ENCODE measurements at regions not wholly inside any gene's neighbourhood (a gene's known extent, or its start where the extent isn't known, plus 50 kb on each side); places are given as distances from the start of the nearest gene placed in this dataset.

DNA sequence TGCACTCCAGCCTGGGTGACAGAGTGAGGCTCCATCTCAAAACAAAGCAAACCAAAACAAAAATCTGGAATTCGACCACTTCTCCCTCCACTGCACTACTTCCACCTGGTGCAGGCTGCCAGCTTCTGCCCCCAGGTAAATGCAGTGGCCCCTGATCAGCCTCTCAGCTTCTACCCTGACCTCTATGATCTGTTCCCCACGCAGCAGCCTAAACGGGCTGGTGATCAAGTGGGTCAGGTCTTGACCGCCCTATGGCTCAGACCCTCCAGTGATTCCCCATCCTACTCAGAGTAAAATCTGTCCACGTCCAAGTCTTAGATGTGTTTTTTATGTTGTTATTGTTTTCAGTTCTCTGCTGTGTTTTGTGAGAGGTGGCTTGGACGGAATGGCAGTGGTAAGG, 163.9 kb downstream of the KCTD15 start:
- H3K9me3 Mint-ChIP-seq: no peaks in the 10 kb centered on the region
- Histone ChIP-seq H3K27me3 (no peaks in the 10 kb centered on the region), H2AFZ (replicated peaks) (no peak overlapping the region), H4K20me1 (ENCODE audit: low read depth) (no peaks in the 10 kb centered on the region), H3K9ac (no peak overlapping the region), H3K4me1 (no peaks in the 10 kb centered on the region), H3K79me2 (ENCODE audit: low read depth) (no peaks in the 10 kb centered on the region), H3K36me3 (no peaks in the 10 kb centered on the region), H3K4me3 (no peak overlapping the region), H3K27ac (no peak overlapping the region), H3F3A (ENCODE audit: low read depth) (no peaks in the 10 kb centered on the region), H3K4me2 (no peak overlapping the region), H3K9me3 (ENCODE audit: low read depth) (no peaks in the 10 kb centered on the region)
- no peaks in the 10 kb centered on the region for H3K36me3 Mint-ChIP-seq
- TF ChIP-seq, protein P1, sequence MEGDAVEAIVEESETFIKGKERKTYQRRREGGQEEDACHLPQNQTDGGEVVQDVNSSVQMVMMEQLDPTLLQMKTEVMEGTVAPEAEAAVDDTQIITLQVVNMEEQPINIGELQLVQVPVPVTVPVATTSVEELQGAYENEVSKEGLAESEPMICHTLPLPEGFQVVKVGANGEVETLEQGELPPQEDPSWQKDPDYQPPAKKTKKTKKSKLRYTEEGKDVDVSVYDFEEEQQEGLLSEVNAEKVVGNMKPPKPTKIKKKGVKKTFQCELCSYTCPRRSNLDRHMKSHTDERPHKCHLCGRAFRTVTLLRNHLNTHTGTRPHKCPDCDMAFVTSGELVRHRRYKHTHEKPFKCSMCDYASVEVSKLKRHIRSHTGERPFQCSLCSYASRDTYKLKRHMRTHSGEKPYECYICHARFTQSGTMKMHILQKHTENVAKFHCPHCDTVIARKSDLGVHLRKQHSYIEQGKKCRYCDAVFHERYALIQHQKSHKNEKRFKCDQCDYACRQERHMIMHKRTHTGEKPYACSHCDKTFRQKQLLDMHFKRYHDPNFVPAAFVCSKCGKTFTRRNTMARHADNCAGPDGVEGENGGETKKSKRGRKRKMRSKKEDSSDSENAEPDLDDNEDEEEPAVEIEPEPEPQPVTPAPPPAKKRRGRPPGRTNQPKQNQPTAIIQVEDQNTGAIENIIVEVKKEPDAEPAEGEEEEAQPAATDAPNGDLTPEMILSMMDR (IDR thresholded peaks at IDR 0.05): no peak
- TF ChIP-seq EZH2 (IDR thresholded peaks at IDR 0.05): no peak
- no peak for TF ChIP-seq EZH2phosphoT487 (IDR thresholded peaks at IDR 0.05)
- H3K4me3 Mint-ChIP-seq: no peak overlapping the region
- H3K27me3 Mint-ChIP-seq (ENCODE audit: insufficient read depth, low read depth): peaks cover 5% of the 10 kb centered on the region
- DNase-seq (ENCODE audit: low spot score): no peak
- no peak overlapping the region for H3K27ac Mint-ChIP-seq
- no peaks in the 10 kb centered on the region for H3K4me1 Mint-ChIP-seq

DNA sequence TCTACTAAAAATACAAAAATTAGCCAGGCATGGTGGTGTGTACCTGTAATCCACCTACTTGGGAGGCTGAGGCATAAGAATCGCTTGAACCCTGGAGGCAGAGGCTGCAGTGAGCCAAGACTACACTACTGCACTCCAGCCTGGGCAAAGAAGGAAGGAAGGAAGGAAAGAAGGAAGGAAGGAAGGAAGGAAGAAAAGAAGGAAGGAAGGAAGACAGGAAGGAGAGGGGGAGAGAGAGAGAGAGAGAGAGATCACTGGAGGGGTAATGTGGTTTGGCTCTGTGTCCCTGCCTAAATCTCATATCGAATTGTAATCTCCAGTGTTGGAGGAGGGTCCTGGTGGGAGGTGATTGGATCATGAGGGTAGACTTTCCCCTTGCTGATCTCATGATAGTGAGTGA, 165.5 kb downstream of the KCTD15 start:
- TF ChIP-seq EZH2 (IDR thresholded peaks at IDR 0.05): no peak
- no peak for TF ChIP-seq EZH2phosphoT487 (IDR thresholded peaks at IDR 0.05)
- TF ChIP-seq, protein P1 (IDR thresholded peaks at IDR 0.05): no peak
- Histone ChIP-seq H3K4me2 (no peak overlapping the region), H3F3A (ENCODE audit: low read depth) (no peaks in the 10 kb centered on the region), H3K27ac (no peak overlapping the region), H3K4me1 (no peaks in the 10 kb centered on the region), H3K4me3 (no peak overlapping the region), H3K36me3 (no peaks in the 10 kb centered on the region), H2AFZ (replicated peaks) (no peak overlapping the region), H3K9me3 (ENCODE audit: low read depth) (no peaks in the 10 kb centered on the region), H4K20me1 (ENCODE audit: low read depth) (no peaks in the 10 kb centered on the region), H3K9ac (no peak overlapping the region), H3K79me2 (ENCODE audit: low read depth) (no peaks in the 10 kb centered on the region), H3K27me3 (no peaks in the 10 kb centered on the region)
- no peak overlapping the region for H3K4me3 Mint-ChIP-seq
- no peaks in the 10 kb centered on the region for H3K4me1 Mint-ChIP-seq
- H3K27ac Mint-ChIP-seq: no peak overlapping the region
- peaks cover 5% of the 10 kb centered on the region for H3K27me3 Mint-ChIP-seq (ENCODE audit: insufficient read depth, low read depth)
- DNase-seq (ENCODE audit: low spot score): no peak
- H3K36me3 Mint-ChIP-seq: no peaks in the 10 kb centered on the region
- no peaks in the 10 kb centered on the region for H3K9me3 Mint-ChIP-seq

DNA sequence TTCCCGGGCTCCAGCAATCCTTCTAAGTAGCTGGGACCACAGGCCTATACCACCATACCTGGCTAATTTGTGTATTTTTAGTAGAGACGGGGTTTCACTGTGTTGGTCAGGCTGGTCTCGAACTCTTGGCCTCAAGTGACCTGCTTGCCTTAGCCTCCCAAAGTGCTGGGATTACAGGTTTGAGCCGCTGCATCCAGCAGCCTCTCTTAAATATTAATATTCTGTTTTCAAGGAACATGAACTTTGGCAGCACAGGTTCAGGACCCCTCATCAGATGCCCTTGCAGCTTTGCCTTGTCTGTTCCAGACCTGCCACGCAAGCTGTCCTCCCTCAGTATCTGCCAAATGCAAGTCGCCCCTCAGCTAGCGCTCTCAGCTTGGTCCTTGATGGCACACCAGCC, 166.8 kb downstream of the KCTD15 start:
- no peaks in the 10 kb centered on the region for H3K9me3 ChIP-seq (ENCODE audit: low read depth)
- Mint-ChIP-seq H3K9me3 (no peaks in the 10 kb centered on the region), H3K27me3 (ENCODE audit: insufficient read depth, low read depth) (peaks cover 5% of the 10 kb centered on the region), H3K4me1 (no peaks in the 10 kb centered on the region), H3K36me3 (no peaks in the 10 kb centered on the region), H3K4me3 (no peak overlapping the region), H3K27ac (no peak overlapping the region)
- no peak overlapping the region for H3K9ac ChIP-seq
- H3F3A ChIP-seq (ENCODE audit: low read depth): no peaks in the 10 kb centered on the region
- no peaks in the 10 kb centered on the region for H3K27me3 ChIP-seq
- H3K36me3 ChIP-seq: no peaks in the 10 kb centered on the region
- no peak for DNase-seq (ENCODE audit: low spot score)
- no peak overlapping the region for H3K4me2 ChIP-seq
- no peaks in the 10 kb centered on the region for H3K4me1 ChIP-seq
- H3K4me3 ChIP-seq: no peak overlapping the region
- no peaks in the 10 kb centered on the region for H3K79me2 ChIP-seq (ENCODE audit: low read depth)
- no peaks in the 10 kb centered on the region for H4K20me1 ChIP-seq (ENCODE audit: low read depth)
- H3K27ac ChIP-seq: no peak overlapping the region
- TF ChIP-seq, protein P1 (IDR thresholded peaks at IDR 0.05): no peak
- TF ChIP-seq EZH2 (IDR thresholded peaks at IDR 0.05) (no peak), EZH2phosphoT487 (IDR thresholded peaks at IDR 0.05) (no peak)
- H2AFZ ChIP-seq (replicated peaks): no peak overlapping the region

DNA sequence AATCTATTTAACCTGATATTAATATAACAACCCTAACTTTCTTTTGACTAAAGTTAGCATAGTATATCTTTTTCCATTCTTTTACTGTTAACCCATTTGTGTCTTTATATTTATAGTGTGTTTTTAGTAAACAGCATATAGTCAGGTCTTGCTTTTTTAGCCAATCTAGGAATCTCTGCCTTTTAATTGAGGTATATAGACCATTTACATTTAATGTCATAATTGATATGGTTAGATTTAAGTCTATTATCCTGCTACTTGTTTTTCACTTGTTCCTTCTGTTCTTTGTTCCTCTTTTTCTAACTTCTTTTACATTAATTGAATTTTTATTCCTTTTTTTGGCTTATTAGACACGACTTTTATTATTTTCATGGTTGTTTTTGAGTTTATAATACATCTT, 174.4 kb downstream of the KCTD15 start:
- Mint-ChIP-seq H3K4me3 (no peak overlapping the region), H3K9me3 (peaks cover 3% of the 10 kb centered on the region), H3K27me3 (ENCODE audit: insufficient read depth, low read depth) (no peaks in the 10 kb centered on the region), H3K4me1 (no peaks in the 10 kb centered on the region), H3K27ac (no peak overlapping the region), H3K36me3 (no peaks in the 10 kb centered on the region)
- Histone ChIP-seq H3K4me3 (no peak overlapping the region), H3K9ac (no peak overlapping the region), H4K20me1 (ENCODE audit: low read depth) (no peaks in the 10 kb centered on the region), H3K27ac (no peak overlapping the region), H3K9me3 (ENCODE audit: low read depth) (peaks cover 8% of the 10 kb centered on the region), H3K4me2 (no peak overlapping the region), H3K79me2 (ENCODE audit: low read depth) (no peaks in the 10 kb centered on the region), H3K4me1 (no peaks in the 10 kb centered on the region), H3F3A (ENCODE audit: low read depth) (no peaks in the 10 kb centered on the region), H3K27me3 (no peaks in the 10 kb centered on the region), H3K36me3 (no peaks in the 10 kb centered on the region), H2AFZ (replicated peaks) (no peak overlapping the region)
- TF ChIP-seq EZH2 (IDR thresholded peaks at IDR 0.05): no peak
- no peak for TF ChIP-seq EZH2phosphoT487 (IDR thresholded peaks at IDR 0.05)
- TF ChIP-seq, protein P1 (IDR thresholded peaks at IDR 0.05): no peak
- no peak for DNase-seq (ENCODE audit: low spot score)
